Stromal cell of bone marrow (primary cell): ENCODE measurements at regions not wholly inside any gene's neighbourhood (a gene's known extent, or its start where the extent isn't known, plus 50 kb on each side); places are given as distances from the start of the nearest gene placed in this dataset.
"Not testable (repeated sequence)": the region's sequence is repeated elsewhere in the genome, so short reads cannot be mapped to it uniquely, and the experiment has no call there.

Source experiments
- DNase-seq: peaks from one replicate; pipeline ENCODE4 v3.0.0-alpha.2; 2012; ENCODE audit warnings: low read depth

GRCh38 chr10:35896001-35896400 lies 253.9 kb upstream of the FZD8 start:
- no peak for DNase-seq

- DNase-seq, result no peak
Measured at GRCh38 chr10:35895331-35895730, 253.2 kb upstream of the FZD8 start.

GRCh38 chr10:35892526-35892925 lies 250.4 kb upstream of the FZD8 start:
- no peak for DNase-seq

GRCh38 chr10:35890676-35891495 lies 248.8 kb upstream of the FZD8 start:
- no peak for DNase-seq

- no peak for DNase-seq
Measured at GRCh38 chr10:35889971-35890675, 248.0 kb upstream of the FZD8 start.

GRCh38 chr10:35889226-35889625 lies 247.1 kb upstream of the FZD8 start:
- DNase-seq, result no peak

- DNase-seq, result no peak
Measured at GRCh38 chr10:35888400-35888799, 246.3 kb upstream of the FZD8 start.

GRCh38 chr10:35887685-35888084 lies 245.6 kb upstream of the FZD8 start:
- DNase-seq, result no peak

- DNase-seq, result no peak
Measured at GRCh38 chr10:35885076-35885475, 243.0 kb upstream of the FZD8 start.

- DNase-seq, result no peak
Measured at GRCh38 chr10:35884657-35885071, 242.6 kb upstream of the FZD8 start.

GRCh38 chr10:35882422-35883150 lies 240.5 kb upstream of the FZD8 start:
- no peak for DNase-seq

- no peak for DNase-seq
Measured at GRCh38 chr10:35881320-35881719, 239.2 kb upstream of the FZD8 start.

GRCh38 chr10:35876248-35876647 lies 234.2 kb upstream of the FZD8 start:
- DNase-seq, result no peak

GRCh38 chr10:35875016-35875676 lies 233.1 kb upstream of the FZD8 start:
- no peak for DNase-seq

- DNase-seq, result no peak
Measured at GRCh38 chr10:35874311-35875015, 232.4 kb upstream of the FZD8 start.

GRCh38 chr10:35872671-35873070 lies 230.6 kb upstream of the FZD8 start:
- DNase-seq, result no peak

GRCh38 chr10:35870665-35871310 lies 228.7 kb upstream of the FZD8 start:
- no peak for DNase-seq

GRCh38 chr10:35858676-35859283 lies 216.7 kb upstream of the FZD8 start:
- not testable (repeated sequence) for DNase-seq

- DNase-seq, result no peak
Measured at GRCh38 chr10:35857860-35858259, 215.8 kb upstream of the FZD8 start.

- DNase-seq, result no peak
Measured at GRCh38 chr10:35855155-35855947, 213.3 kb upstream of the FZD8 start.
